Upper lobe of left lung (tissue), 4 donors: ENCODE measurements at regions not wholly inside any gene's neighbourhood (a gene's known extent, or its start where the extent isn't known, plus 50 kb on each side); places are given as distances from the start of the nearest gene placed in this dataset.

Experiments
- EP300 ChIP-seq, 4 donors: sonication (generic); formaldehyde crosslinking; IDR thresholded peaks; one replicate each; pipeline ENCODE4 v1.5.1; 2017; ENCODE audit warnings: antibody characterized with exemption in 4 of 4, control low read depth in 2 of 4
- POLR2A ChIP-seq, 4 donors: fragments of 450-650 bp; IDR thresholded peaks; one replicate each; pipeline ENCODE4 v1.5.1; 2016 to 2017; ENCODE audit warnings: antibody characterized with exemption in 4 of 4, mild to moderate bottlenecking in 2 of 4
- POLR2AphosphoS5 ChIP-seq, 2 donors: sonication (generic); formaldehyde crosslinking; IDR thresholded peaks; one replicate each; pipeline ENCODE4 v1.5.1; 2017; ENCODE audit warnings: antibody characterized with exemption in 2 of 2
- TF ChIP-seq, protein P1 (sequence below), 6 experiments: fragments of 450-650 bp in 4 of 6; fragments of 200-600 bp in 2 of 6; sonication (generic) in 2 of 6; IDR thresholded peaks; one replicate each; pipeline ENCODE4 v1.5.1; 2016 to 2019; ENCODE audit warnings: antibody characterized with exemption in 6 of 6

DNA sequence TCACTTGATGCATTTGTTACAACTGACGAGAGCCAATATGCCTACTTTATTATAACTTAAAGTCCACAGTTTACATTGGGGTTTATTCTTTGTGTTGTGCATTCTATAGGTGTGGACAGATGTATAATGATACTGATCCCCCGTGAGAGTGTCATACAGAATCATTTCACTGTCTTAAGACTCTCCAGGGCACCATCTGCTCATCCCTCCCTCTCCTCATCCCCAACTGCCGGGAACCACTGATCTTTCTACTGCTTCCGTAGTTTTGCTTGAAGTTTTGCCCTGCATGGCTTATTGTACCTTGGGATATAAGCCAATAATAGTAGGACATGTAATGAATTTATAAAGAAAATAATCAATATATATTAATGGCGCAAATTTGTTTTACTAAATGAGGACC lies 137.8 kb upstream of the MSX1 start:
- TF ChIP-seq EP300 (IDR thresholded peaks at IDR 0.05) (no peak), POLR2A (IDR thresholded peaks at IDR 0.05) (no peak), POLR2AphosphoS5 (IDR thresholded peaks at IDR 0.05) (no peak)
- TF ChIP-seq, protein P1, sequence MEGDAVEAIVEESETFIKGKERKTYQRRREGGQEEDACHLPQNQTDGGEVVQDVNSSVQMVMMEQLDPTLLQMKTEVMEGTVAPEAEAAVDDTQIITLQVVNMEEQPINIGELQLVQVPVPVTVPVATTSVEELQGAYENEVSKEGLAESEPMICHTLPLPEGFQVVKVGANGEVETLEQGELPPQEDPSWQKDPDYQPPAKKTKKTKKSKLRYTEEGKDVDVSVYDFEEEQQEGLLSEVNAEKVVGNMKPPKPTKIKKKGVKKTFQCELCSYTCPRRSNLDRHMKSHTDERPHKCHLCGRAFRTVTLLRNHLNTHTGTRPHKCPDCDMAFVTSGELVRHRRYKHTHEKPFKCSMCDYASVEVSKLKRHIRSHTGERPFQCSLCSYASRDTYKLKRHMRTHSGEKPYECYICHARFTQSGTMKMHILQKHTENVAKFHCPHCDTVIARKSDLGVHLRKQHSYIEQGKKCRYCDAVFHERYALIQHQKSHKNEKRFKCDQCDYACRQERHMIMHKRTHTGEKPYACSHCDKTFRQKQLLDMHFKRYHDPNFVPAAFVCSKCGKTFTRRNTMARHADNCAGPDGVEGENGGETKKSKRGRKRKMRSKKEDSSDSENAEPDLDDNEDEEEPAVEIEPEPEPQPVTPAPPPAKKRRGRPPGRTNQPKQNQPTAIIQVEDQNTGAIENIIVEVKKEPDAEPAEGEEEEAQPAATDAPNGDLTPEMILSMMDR (IDR thresholded peaks at IDR 0.05), result no peak
